HFF-Myc (cell line): ENCODE measurements at regions not wholly inside any gene's neighbourhood (a gene's known extent, or its start where the extent isn't known, plus 50 kb on each side); places are given as distances from the start of the nearest gene placed in this dataset.
"Not testable (repeated sequence)": the region's sequence is repeated elsewhere in the genome, so short reads cannot be mapped to it uniquely, and the experiment has no call there.

Experiments used
- DNase-seq: peaks from one replicate; pipeline ENCODE4 v3.0.0-alpha.2; 2011; ENCODE audit warnings: low read depth; ENCODE audit errors: extremely low read depth
- H3K4me3 ChIP-seq: replicated peaks from 2 replicates; pipeline ENCODE4 v1.5.1; 2011; ENCODE audit warnings: low read depth, mild to moderate bottlenecking, control low read depth, low read length
- TF ChIP-seq, protein P1 (sequence below): IDR thresholded peaks from 2 replicates; pipeline ENCODE4 v1.5.1; 2012; ENCODE audit warnings: mild to moderate bottlenecking, low read depth, low read length, control low read depth; ENCODE audit errors: missing control alignments

DNA sequence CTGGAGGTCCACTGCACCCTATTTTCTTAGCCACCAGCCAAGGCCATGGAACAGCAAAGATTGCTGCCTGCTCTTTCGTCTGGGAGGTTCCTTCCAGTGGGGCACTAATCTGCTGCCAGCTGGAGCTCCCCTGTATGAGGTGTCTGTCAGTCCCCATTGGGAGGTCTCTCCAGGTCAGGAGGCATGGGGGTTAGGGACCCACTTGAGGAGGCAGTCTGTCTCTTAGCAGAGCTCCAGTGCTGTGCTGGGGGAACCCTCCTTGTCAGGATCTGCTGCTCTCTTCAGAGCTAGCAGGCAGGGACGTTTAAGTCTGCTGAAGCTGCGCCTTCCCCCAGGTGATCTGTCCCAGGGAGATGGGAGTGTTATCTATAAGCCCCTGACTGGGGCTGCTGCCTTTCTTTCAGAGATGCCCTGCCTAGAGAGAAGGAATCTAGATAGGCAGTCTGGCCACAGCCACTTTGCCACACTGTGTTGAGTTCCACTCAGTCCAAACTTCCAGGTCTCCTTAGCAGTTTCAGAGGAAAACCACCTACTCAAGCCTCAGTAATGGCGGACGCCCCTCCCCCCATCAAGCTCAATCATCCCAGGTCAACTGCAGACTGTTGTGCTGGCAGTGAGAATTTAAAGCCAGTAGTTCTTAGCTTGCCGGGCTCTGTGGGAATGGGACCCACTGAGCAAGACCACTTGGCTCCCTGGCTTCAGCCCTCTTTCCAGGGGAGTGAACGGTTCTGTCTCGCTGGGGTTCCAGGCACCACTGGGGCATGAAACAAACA is 317.7 kb downstream of the LRRC70 start:
- TF ChIP-seq, protein P1, sequence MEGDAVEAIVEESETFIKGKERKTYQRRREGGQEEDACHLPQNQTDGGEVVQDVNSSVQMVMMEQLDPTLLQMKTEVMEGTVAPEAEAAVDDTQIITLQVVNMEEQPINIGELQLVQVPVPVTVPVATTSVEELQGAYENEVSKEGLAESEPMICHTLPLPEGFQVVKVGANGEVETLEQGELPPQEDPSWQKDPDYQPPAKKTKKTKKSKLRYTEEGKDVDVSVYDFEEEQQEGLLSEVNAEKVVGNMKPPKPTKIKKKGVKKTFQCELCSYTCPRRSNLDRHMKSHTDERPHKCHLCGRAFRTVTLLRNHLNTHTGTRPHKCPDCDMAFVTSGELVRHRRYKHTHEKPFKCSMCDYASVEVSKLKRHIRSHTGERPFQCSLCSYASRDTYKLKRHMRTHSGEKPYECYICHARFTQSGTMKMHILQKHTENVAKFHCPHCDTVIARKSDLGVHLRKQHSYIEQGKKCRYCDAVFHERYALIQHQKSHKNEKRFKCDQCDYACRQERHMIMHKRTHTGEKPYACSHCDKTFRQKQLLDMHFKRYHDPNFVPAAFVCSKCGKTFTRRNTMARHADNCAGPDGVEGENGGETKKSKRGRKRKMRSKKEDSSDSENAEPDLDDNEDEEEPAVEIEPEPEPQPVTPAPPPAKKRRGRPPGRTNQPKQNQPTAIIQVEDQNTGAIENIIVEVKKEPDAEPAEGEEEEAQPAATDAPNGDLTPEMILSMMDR: no peak
- DNase-seq: no peak

DNA sequence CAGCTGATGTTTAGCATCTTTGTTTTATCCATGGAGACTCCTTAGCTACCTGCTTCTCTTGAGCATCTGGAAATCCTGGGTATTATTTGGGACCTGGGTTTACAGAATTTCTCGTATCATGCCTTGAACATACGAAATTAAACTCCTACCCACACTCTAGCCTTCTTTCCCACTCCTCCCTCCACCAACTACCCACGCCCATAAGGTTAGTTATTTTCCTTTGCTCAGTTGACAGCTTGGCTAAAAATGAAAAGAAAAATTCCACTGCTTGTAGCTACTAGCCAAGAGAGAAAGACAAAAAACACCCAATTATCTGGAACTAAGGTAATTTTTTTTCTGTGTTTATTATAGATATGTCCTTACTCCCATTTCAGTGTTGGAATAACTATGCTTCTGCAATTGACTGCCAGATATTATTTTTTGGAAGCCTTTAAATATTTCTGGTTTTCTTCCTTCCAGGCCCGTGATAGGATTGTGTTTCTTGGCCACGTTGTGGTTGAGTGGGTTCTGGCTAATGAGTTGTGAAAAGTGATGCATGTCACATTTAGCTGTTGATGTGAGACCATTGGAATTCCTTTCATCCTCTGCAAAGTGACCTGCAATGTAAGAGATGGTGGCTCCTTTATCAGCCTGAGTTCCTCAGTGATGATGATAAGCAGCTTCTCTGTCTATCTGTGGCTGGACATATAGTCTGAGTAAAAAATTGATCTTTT is 308.1 kb downstream of the LRRC70 start:
- TF ChIP-seq, protein P1: no peak
- no peak for DNase-seq
- H3K4me3 ChIP-seq: no peak overlapping the region

More for the DNA sequence above, 317.7 kb downstream of the LRRC70 start:
- H3K4me3 ChIP-seq: no peak overlapping the region

DNA sequence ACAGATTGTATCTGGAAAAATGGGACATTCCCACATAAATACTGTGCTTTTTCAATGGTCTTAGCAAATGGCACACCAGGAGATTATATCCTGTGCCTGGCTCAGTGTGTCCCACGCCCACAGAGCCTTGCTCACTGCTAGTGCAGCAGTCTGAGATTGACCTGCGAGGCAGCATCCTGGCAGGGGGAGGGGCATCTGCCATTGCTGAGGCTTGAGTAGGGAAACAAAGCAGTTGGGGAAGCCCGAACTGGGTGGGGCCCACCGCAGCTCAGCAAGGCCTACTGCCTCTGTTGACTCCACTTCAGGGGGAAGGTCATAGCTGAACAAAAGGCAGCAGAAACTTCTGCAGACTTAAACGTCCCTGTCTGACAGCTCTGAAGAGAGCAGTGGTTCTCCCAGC is 258.7 kb downstream of the LRRC70 start:
- DNase-seq, H3K4me3 ChIP-seq: not testable (repeated sequence)

DNA sequence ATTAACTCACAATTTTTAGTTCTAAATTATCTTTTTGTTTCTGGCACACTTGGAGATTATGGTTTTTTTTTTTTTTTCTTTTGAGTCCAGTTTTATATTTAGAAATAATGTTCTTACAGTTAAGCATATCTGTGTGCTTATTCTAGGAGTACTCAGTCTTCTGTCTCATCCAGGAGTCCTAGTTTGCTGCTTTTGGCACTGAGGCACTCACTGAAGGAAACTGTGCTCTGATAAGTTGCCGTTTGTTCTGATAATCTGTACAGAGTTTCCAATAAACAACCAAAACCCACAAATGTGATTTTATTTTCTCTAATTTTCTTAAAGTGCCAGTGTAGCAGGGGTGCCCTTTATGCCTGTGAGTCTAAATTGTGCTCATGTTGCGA is 251.0 kb downstream of the LRRC70 start:
- no peak overlapping the region for H3K4me3 ChIP-seq
- DNase-seq: no peak
- TF ChIP-seq, protein P1: no peak

DNA sequence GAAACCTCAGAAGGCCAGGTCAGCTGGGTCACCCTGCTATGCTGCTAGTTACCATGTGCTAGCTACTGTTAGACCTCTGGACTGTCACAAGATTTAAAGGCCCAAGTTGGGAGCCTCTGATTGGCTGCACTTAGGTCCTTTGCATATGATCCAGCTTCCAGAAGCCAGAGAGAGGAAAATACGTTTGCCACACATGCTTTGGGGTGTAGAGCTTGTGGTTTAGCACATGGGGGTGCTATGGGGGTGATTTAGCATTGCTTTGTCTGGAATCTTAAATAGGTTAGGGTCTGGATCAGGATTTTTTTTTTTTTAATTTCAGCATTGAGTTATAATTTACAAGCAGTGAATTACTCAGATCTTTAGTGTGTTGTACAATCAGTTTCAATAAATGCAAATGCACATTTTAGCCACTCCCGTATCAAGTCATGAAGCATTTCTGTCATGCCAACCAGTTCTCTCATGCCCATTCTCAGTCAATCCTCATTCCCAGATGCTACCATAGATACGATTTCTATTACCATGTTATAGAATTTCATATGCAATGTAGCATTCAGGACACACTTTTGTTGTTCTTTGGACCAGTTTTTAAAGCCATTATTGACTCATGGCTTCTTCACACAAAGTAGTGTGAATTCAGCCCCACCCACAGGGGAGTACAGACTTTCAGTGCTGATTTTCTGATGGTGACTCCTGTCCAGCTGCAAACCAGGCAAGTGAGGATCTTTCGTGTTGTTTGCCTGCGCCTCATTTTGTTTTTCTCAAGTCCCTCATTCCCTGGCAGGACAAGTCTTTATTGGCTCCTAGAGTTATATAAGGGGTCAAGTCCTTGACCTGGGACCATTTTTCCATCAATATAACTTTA is 250.4 kb downstream of the LRRC70 start:
- TF ChIP-seq, protein P1: no peak
- DNase-seq: no peak
- no peak overlapping the region for H3K4me3 ChIP-seq

DNA sequence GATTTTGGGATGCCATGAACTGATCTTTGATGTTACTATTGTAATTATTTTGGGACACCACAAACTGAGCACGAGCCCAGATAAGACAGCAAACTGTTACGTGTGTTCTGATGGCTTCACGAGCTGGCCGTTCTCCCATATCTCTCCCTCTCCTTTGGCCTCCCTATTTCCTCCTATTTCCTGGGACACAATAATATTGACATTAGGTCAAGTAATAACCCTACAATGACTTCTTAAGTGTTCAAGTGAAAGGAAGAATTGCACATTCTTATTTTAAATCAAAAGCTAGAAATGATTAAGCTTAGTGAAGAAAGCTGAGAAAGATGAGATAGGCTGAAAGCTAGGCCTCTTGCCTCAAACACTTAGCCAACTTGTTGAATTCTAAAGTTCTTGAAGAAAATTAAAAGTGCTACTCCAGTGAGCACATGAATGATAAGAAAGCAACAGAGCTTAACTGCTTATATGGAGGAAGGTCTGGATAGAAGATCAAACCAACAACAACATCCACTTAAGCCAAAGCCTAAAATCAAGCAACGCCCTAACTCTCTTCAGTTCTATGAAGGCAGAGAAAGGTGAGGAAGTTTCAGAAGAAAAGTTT is 247.1 kb downstream of the LRRC70 start:
- H3K4me3 ChIP-seq: no peak overlapping the region
- DNase-seq: no peak
- TF ChIP-seq, protein P1: no peak
